ENCODE measurements at regions not wholly inside any gene's neighbourhood (a gene's known extent, or its start where the extent isn't known, plus 50 kb on each side); places are given as distances from the start of the nearest gene placed in this dataset.
"Not testable (repeated sequence)": the region's sequence is repeated elsewhere in the genome, so short reads cannot be mapped to it uniquely, and the experiment has no call there.

GRCh38 chr4:54843946-54844345 lies 186.2 kb downstream of the KIT start:
- DNase-seq = no peak

GRCh38 chr4:54843106-54843505 lies 185.3 kb downstream of the KIT start:
- DNase-seq = no peak

GRCh38 chr4:54842656-54843055 lies 184.9 kb downstream of the KIT start:
- no peak for DNase-seq

- DNase-seq = no peak
Observed at GRCh38 chr4:54842226-54842625, 184.5 kb downstream of the KIT start.

GRCh38 chr4:54840992-54841768 lies 183.4 kb downstream of the KIT start:
- no peak for DNase-seq

GRCh38 chr4:54840430-54840829 lies 182.7 kb downstream of the KIT start:
- no peak for DNase-seq

- DNase-seq = no peak
Observed at GRCh38 chr4:54838301-54838700, 180.5 kb downstream of the KIT start.

- no peak for DNase-seq
Observed at GRCh38 chr4:54837576-54838140, 179.9 kb downstream of the KIT start.

GRCh38 chr4:54828361-54828760 lies 170.6 kb downstream of the KIT start:
- DNase-seq = not testable (repeated sequence)

- DNase-seq = no peak
Observed at GRCh38 chr4:54823616-54824015, 165.9 kb downstream of the KIT start.

- no peak for DNase-seq
Observed at GRCh38 chr4:54819034-54819433, 161.3 kb downstream of the KIT start.

GRCh38 chr4:54818481-54818880 lies 160.7 kb downstream of the KIT start:
- DNase-seq = no peak

GRCh38 chr4:54813674-54814073 lies 155.9 kb downstream of the KIT start:
- no peak for DNase-seq

GRCh38 chr4:54806351-54806750 lies 148.6 kb downstream of the KIT start:
- no peak for DNase-seq

GRCh38 chr4:54802336-54802735 lies 144.6 kb downstream of the KIT start:
- DNase-seq = no peak

GRCh38 chr4:54800831-54801530 lies 143.2 kb downstream of the KIT start:
- peak; percentile 10 for DNase-seq

GRCh38 chr4:54794579-54794978 lies 136.8 kb downstream of the KIT start:
- no peak for DNase-seq

GRCh38 chr4:54793856-54794422 lies 136.2 kb downstream of the KIT start:
- no peak for DNase-seq

Measured in NCI-H2107 (cell line).